ENCODE measurements at regions not wholly inside any gene's neighbourhood (a gene's known extent, or its start where the extent isn't known, plus 50 kb on each side); places are given as distances from the start of the nearest gene placed in this dataset.

DNA sequence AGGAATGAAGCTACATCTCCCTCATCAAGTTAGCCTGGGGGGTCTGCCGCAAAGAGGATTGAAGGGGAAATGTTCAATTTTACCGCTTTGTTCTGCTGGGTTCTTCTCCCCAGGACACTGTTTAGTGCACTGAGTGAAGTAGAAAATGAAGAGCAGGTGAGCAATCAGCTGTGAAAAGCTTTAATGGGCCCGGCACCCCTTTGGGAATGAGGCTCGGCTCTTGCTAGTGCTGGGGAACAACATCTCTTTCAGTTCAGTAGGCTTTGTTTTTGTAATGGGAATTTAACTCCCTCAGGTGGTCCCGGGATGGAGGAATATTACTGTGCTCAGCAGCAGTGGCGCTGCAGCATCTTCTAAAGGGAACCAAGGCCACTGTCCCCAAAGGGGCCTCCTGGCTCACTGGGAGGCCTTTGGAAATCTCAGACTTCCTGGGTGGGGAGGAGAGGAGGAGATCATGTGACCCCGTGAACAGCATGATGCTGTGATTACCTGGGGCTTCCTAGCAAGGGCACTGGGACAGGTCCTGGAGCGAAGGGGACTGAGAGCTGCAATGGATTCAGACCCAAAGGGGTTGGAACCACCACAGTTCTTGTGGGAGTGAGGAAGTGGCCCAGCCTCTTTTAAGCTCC lies 85.2 kb upstream of the MAX start:
- H3K4me3 ChIP-seq = no peak overlapping the region

DNA sequence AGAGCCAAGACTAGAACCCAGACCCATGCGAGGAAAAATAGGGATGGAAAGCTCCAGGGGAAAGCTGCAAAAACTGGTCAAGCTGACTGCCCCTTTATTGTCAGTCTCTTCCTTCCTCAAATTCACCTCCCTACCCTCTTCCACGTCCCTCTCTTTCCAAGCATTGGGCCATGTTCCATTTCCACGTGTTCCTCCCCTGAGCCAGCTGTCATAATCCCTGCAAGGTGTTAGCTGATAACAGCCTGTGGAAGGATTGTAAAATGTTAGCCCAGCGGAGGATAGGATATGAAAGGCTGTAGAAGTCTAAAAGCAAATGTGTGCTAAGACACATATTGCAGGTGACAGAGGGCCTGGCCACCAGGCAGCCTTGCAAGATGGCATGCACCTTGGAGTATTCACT lies 88.0 kb upstream of the MAX start:
- Histone ChIP-seq H3K9me3 (ENCODE audit: low read depth) (no peaks in the 10 kb centered on the region), H3K36me3 (no peaks in the 10 kb centered on the region), H3K27ac (no peak overlapping the region), H3K27me3 (no peaks in the 10 kb centered on the region), H3K4me1 (ENCODE audit: low read depth) (no peaks in the 10 kb centered on the region), H3K4me3 (no peak overlapping the region)
- no peak for TF ChIP-seq CTCF (IDR thresholded peaks at IDR 0.05; ENCODE audit: low read depth, low read length)
- DNase-seq (ENCODE audit: low read depth in 1 of 2, low spot score in 1 of 2) = no peak

More for the DNA sequence above, 85.2 kb upstream of the MAX start:
- H3K27ac ChIP-seq = no peak overlapping the region
- no peaks in the 10 kb centered on the region for H3K27me3 ChIP-seq
- no peak for TF ChIP-seq CTCF (IDR thresholded peaks at IDR 0.05; ENCODE audit: low read depth, low read length)
- no peaks in the 10 kb centered on the region for H3K9me3 ChIP-seq (ENCODE audit: low read depth)
- no peak for DNase-seq (ENCODE audit: low read depth in 1 of 2, low spot score in 1 of 2)
- H3K36me3 ChIP-seq = no peaks in the 10 kb centered on the region
- H3K4me1 ChIP-seq (ENCODE audit: low read depth) = no peaks in the 10 kb centered on the region

- no peaks in the 10 kb centered on the region for H3K9me3 ChIP-seq (ENCODE audit: low read depth)
- H3K4me1 ChIP-seq (ENCODE audit: low read depth) = no peaks in the 10 kb centered on the region
- H3K4me3 ChIP-seq = no peak overlapping the region
- no peaks in the 10 kb centered on the region for H3K27me3 ChIP-seq
- DNase-seq (ENCODE audit: low read depth in 1 of 2, low spot score in 1 of 2) = no peak
- no peaks in the 10 kb centered on the region for H3K36me3 ChIP-seq
- TF ChIP-seq CTCF (IDR thresholded peaks at IDR 0.05; ENCODE audit: low read depth, low read length) = no peak
- H3K27ac ChIP-seq = no peak overlapping the region
Observed at GRCh38 chr14:65191716-65192115, 89.4 kb upstream of the MAX start.

GRCh38 chr14:65192686-65193085 lies 90.4 kb upstream of the MAX start:
- no peak for TF ChIP-seq CTCF (IDR thresholded peaks at IDR 0.05; ENCODE audit: low read depth, low read length)
- H3K4me3 ChIP-seq = no peak overlapping the region

GRCh38 chr14:65193916-65194590 lies 91.7 kb upstream of the MAX start:
- no peak for DNase-seq (ENCODE audit: low read depth in 1 of 2, low spot score in 1 of 2)
- H3K27me3 ChIP-seq = no peaks in the 10 kb centered on the region
- no peak for TF ChIP-seq CTCF (IDR thresholded peaks at IDR 0.05; ENCODE audit: low read depth, low read length)
- no peak overlapping the region for H3K27ac ChIP-seq
- H3K36me3 ChIP-seq = no peaks in the 10 kb centered on the region
- H3K9me3 ChIP-seq (ENCODE audit: low read depth) = no peaks in the 10 kb centered on the region
- no peak overlapping the region for H3K4me3 ChIP-seq
- H3K4me1 ChIP-seq (ENCODE audit: low read depth) = no peaks in the 10 kb centered on the region

More at GRCh38 chr14:65192686-65193085, 90.4 kb upstream of the MAX start:
- no peak for DNase-seq (ENCODE audit: low read depth in 1 of 2, low spot score in 1 of 2)
- Histone ChIP-seq H3K9me3 (ENCODE audit: low read depth) (no peaks in the 10 kb centered on the region), H3K27me3 (no peaks in the 10 kb centered on the region), H3K4me1 (ENCODE audit: low read depth) (no peaks in the 10 kb centered on the region), H3K27ac (no peak overlapping the region), H3K36me3 (no peaks in the 10 kb centered on the region)

Measured in cardiac muscle cell (in vitro differentiated cells and primary cell).